GM12874 (cell line): ENCODE measurements at regions not wholly inside any gene's neighbourhood (a gene's known extent, or its start where the extent isn't known, plus 50 kb on each side); places are given as distances from the start of the nearest gene placed in this dataset.

Experiments
- CTCF ChIP-seq: IDR thresholded peaks from 2 replicates; pipeline ENCODE4 v1.5.1; 2011; ENCODE audit warnings: low read depth, mild to moderate bottlenecking, control low read depth, low read length, moderate library complexity; ENCODE audit not compliant: insufficient read depth

GRCh38 chr21:18191139-18191538, 53.5 kb upstream of the CHODL start:
- no peak for TF ChIP-seq CTCF

DNA sequence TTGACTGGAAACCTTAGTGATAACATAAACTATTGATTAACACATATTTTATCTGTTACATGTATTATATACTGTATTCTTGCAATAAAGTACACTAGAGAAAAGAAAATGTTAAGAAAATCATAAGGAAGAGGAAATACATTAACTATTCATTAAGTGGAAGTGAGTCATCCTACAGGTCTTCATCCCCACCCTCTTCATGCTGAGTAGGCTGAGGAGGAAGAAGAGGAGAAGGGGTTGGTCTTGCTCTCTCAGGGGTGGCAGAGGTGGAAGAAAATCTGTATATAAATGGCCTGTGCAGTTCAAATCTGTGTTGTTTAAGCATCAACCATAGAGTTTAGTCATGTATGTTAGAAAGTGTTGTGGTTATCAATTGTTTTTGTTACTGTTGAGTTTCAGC, 66.1 kb upstream of the CHODL start:
- no peak for TF ChIP-seq CTCF

GRCh38 chr21:18174370-18174769, 70.3 kb upstream of the CHODL start:
- no peak for TF ChIP-seq CTCF

DNA sequence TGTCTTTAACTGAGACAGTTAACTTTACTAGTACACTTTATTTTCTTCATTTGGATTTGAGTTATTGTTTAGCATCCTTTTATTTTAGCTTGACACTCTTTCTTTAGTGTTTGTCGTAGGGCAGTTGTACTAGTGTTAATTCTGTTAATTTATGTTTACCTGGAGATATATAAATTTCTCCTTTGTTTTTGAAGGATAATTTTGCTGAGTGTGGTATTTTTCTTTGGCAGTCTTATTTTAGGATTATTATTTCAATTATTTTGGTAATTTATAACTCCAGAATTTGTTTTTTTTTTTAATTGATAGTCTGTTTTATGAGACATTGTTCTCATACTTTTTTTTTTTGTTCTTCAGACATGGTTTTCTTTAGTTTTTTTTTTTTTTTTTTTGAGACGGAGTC, 73.8 kb upstream of the CHODL start:
- TF ChIP-seq CTCF, result no peak

GRCh38 chr21:18170221-18170620, 74.4 kb upstream of the CHODL start:
- TF ChIP-seq CTCF, result no peak

DNA sequence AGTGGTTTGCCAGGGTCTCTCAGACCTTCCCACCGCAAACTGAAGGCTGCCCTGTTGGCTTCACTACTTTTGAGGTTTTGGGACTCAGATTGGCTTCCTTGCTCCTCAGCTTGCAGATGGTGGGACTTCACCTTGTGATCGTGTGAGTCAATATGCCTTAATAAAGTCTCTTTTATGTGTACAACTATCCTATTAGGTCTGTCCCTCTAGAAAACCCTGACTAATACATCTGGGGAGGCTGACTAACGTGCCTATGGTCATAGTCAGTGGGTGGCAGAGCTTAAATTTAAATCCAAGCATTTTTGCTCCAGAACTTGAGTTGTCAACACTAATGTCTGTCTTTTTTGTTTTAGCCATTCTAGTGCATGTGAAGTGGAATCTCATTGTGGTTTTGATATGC, 76.5 kb upstream of the CHODL start:
- TF ChIP-seq CTCF, result no peak

DNA sequence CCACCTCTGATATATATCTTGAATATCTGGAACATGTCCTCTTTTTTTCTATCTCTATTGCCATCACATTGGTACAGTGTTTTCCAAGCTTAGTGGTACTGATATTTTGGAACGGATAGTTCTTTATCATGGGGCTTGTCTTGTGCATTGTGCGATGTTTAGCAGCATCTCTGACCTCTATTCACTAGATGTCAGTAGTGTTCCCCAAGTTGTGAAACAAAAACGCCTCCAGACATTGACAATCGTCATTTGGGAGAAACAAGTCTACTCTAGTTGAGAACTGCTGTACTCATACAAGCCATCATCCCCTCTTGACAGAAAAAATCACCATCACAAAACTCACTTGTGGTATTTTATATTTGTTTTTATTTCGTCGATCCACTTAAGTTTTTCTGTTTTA, 79.7 kb upstream of the CHODL start:
- TF ChIP-seq CTCF, result no peak

GRCh38 chr21:18164483-18164882, 80.2 kb upstream of the CHODL start:
- TF ChIP-seq CTCF, result no peak
